Fibroblast of lung (primary cell): ENCODE measurements at regions not wholly inside any gene's neighbourhood (a gene's known extent, or its start where the extent isn't known, plus 50 kb on each side); places are given as distances from the start of the nearest gene placed in this dataset.

Experiments
- CTCF ChIP-seq, 2 donors: IDR thresholded peaks in 1 of 2; conservative IDR thresholded peaks in 1 of 2; 1 replicate in 1 of 2; 2 replicates in 1 of 2; pipeline ENCODE4 v1.5.1; 2011 to 2012; ENCODE audit warnings: low read length in 2 of 2, control low read depth in 1 of 2, inconsistent platforms in 1 of 2, low read depth in 1 of 2, mild to moderate bottlenecking in 1 of 2
- EZH2 ChIP-seq: IDR thresholded peaks from 2 replicates; pipeline ENCODE4 v1.5.1; 2012; ENCODE audit warnings: low read length, control low read depth, mild to moderate bottlenecking; ENCODE audit errors: missing control alignments

GRCh38 chr13:44698066-44698465 lies 121.9 kb upstream of the TSC22D1 start:
- TF ChIP-seq CTCF (conservative IDR thresholded peaks at IDR 0.05 in 1 of 2, IDR thresholded peaks at IDR 0.05 in 1 of 2; ENCODE audit: low read depth in 1 of 2, low read length in 2 of 2) (no peak), EZH2 (no peak)
